Esophagus squamous epithelium (tissue), 5 donors: ENCODE measurements at regions not wholly inside any gene's neighbourhood (a gene's known extent, or its start where the extent isn't known, plus 50 kb on each side); places are given as distances from the start of the nearest gene placed in this dataset.

Experiments
- DNase-seq: peaks from one replicate; lab custom pipeline; 2025; lab: John Stamatoyannopoulos, UW
- H3K27ac ChIP-seq, 4 donors: fragments of 200-600 bp; sonication (generic); one replicate each; pipeline ENCODE4 v1.5.1; 2016 to 2019; ENCODE audit warnings: mild to moderate bottlenecking in 1 of 4
- H3K27me3 ChIP-seq, 4 donors: fragments of 200-600 bp; sonication (generic); 1 replicate in 3 of 4; 2 replicates in 1 of 4; pipeline versions ENCODE4 v1.5.1 to v1.6.0; 2017 to 2021; ENCODE audit warnings: antibody characterized with exemption in 1 of 4
- H3K36me3 ChIP-seq, 3 donors: fragments of 200-600 bp; sonication (generic); one replicate each; pipeline ENCODE4 v1.5.1; 2016 to 2019
- H3K4me1 ChIP-seq, 3 donors: fragments of 200-600 bp; sonication (generic); one replicate each; pipeline ENCODE4 v1.5.1; 2017 to 2019
- H3K4me3 ChIP-seq, 4 donors: fragments of 200-600 bp; sonication (generic); 1 replicate in 3 of 4; 2 replicates in 1 of 4; pipeline ENCODE4 v1.5.1; 2016 to 2019; ENCODE audit warnings: mild to moderate bottlenecking in 2 of 4, moderate library complexity in 1 of 4
- H3K9me3 ChIP-seq, 3 donors: fragments of 200-600 bp; sonication (generic); one replicate each; pipeline ENCODE4 v1.5.1; 2016 to 2019
- POLR2A ChIP-seq, 4 donors: fragments of 450-650 bp; IDR thresholded peaks; one replicate each; pipeline ENCODE4 v1.6.1; 2017; ENCODE audit warnings: antibody characterized with exemption in 4 of 4, mild to moderate bottlenecking in 4 of 4, moderate library complexity in 3 of 4
- WGBS, 2 donors: methylation state at CpG; one replicate each; pipeline ENCODE4 v1.1.5; 2018; 5-methylcytosine and 5-hydroxymethylcytosine counted together
- intact Hi-C: fragments of 100-400 bp; cut with DNase I; formaldehyde crosslinking; loops from one replicate; pipeline ENCODE4 v1.15.0; 2022
- TF ChIP-seq, protein P1 (sequence below), 6 experiments: fragments of 450-650 bp in 4 of 6; fragments of 200-600 bp in 2 of 6; sonication (generic) in 2 of 6; IDR thresholded peaks; one replicate each; pipeline ENCODE4 v1.5.1; 2016 to 2019; ENCODE audit warnings: antibody characterized with exemption in 6 of 6, mild to moderate bottlenecking in 4 of 6, moderate library complexity in 4 of 6
- donor health status: DM: yes; HTN: yes; CAD: no.

DNA sequence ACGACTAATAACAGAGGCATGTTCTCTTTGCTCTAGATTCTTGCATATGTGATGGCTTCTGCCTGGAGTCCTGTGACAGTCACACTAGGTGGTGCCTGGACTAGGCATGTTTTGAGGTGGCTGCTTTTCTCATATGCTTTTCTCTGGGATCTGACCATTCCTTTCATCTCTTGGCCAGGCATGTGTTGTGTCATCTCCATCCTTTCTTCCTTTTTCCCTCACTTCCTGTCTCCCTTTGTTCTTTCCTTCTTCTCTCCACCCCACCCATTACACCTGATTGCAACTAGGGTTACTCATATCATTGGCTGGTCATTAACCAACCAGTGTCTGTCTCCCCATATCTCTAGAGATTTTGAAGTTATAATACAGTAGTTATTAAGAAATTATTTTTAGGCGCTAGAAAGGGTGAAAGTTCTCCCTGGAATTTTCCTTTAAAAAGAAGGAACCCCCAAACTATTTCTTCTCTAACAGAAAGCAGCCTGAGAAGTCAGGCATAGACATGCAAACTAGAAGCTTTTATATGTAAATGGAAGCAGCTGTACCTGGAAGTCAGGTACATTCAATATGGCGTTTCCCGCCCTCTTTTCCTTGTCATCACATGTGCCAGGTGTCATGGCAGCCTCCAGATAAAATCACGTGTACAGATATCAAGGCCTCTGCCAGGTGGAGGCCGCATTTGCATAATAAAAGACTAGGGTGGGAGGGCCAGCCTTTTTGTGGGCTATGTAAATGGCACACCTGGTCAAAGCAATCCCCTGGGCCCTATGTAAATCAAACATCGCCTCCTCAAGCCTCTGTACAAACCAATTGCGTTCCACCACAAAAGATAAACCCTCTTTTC lies 220.4 kb upstream of the MEX3C start:
- no peak overlapping the region for H3K27ac ChIP-seq
- intact Hi-C loops, result no loop called here
- no peak for DNase-seq
- no peaks in the 10 kb centered on the region for H3K36me3 ChIP-seq
- no peaks in the 10 kb centered on the region for H3K9me3 ChIP-seq
- no peaks in the 10 kb centered on the region for H3K4me1 ChIP-seq
- 70 to 75% methylated on average over 8 of the region's 8 CpGs for WGBS, 2 donors
- TF ChIP-seq, protein P1, sequence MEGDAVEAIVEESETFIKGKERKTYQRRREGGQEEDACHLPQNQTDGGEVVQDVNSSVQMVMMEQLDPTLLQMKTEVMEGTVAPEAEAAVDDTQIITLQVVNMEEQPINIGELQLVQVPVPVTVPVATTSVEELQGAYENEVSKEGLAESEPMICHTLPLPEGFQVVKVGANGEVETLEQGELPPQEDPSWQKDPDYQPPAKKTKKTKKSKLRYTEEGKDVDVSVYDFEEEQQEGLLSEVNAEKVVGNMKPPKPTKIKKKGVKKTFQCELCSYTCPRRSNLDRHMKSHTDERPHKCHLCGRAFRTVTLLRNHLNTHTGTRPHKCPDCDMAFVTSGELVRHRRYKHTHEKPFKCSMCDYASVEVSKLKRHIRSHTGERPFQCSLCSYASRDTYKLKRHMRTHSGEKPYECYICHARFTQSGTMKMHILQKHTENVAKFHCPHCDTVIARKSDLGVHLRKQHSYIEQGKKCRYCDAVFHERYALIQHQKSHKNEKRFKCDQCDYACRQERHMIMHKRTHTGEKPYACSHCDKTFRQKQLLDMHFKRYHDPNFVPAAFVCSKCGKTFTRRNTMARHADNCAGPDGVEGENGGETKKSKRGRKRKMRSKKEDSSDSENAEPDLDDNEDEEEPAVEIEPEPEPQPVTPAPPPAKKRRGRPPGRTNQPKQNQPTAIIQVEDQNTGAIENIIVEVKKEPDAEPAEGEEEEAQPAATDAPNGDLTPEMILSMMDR (IDR thresholded peaks at IDR 0.05), result no peak
- TF ChIP-seq POLR2A (IDR thresholded peaks at IDR 0.05), result no peak
- no peaks in the 10 kb centered on the region for H3K27me3 ChIP-seq
- H3K4me3 ChIP-seq, result no peak overlapping the region

DNA sequence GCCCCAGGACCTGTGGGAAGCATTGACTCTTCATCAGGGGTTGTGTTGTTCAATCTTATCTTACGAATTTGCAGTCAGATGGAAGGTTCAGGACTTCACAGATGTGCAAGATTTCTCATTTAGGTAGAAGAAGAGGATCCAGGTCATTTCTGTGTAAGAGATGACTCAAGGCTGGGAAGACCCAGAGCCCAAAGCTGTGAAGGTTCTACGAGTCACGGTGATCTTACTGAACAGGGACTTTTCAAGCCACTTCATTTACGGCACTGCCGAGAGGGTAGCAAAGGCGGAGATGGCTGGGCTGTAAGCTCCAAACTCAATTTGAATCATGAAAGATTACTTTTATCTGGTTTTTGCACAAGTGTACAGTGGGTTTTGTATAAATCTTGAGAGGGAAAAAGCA lies 228.0 kb upstream of the MEX3C start:
- 62 to 69% methylated on average over 5 to 6 of the region's 6 CpGs for WGBS, 2 donors
- Histone ChIP-seq H3K27me3 (no peaks in the 10 kb centered on the region), H3K4me3 (no peak overlapping the region), H3K36me3 (no peaks in the 10 kb centered on the region), H3K4me1 (no peaks in the 10 kb centered on the region), H3K9me3 (no peaks in the 10 kb centered on the region), H3K27ac (no peak overlapping the region)
- intact Hi-C loops, result no loop called here
- TF ChIP-seq POLR2A (IDR thresholded peaks at IDR 0.05), result no peak
- TF ChIP-seq, protein P1 (IDR thresholded peaks at IDR 0.05), result no peak
- no peak for DNase-seq

DNA sequence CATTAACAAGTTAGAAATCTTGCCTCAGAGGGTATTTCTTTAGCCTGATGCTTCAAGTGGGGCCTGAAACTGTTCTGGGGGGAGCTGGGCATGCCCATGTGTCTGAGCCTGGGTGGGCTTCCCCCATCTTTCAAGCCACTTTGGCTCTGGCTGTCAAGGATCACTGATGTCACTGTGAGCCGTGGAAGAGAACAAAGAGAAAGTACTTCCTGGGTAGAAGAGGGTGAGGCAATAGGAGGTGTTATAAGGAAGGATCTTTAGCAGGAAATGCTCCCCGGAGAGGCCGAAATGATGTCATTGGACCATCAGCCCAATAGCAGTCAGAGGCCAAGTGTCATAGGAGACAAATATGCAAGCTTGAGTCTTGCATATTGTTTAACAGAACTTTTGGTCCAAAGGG lies 228.4 kb upstream of the MEX3C start:
- Histone ChIP-seq H3K36me3 (no peaks in the 10 kb centered on the region), H3K4me1 (no peaks in the 10 kb centered on the region), H3K4me3 (no peak overlapping the region), H3K27me3 (no peaks in the 10 kb centered on the region), H3K27ac (no peak overlapping the region), H3K9me3 (no peaks in the 10 kb centered on the region)
- 40 to 58% methylated on average over 3 of the region's 3 CpGs for WGBS, 2 donors
- DNase-seq, result no peak
- TF ChIP-seq, protein P1 (IDR thresholded peaks at IDR 0.05), result no peak
- no peak for TF ChIP-seq POLR2A (IDR thresholded peaks at IDR 0.05)
- intact Hi-C loops, result no loop called here

DNA sequence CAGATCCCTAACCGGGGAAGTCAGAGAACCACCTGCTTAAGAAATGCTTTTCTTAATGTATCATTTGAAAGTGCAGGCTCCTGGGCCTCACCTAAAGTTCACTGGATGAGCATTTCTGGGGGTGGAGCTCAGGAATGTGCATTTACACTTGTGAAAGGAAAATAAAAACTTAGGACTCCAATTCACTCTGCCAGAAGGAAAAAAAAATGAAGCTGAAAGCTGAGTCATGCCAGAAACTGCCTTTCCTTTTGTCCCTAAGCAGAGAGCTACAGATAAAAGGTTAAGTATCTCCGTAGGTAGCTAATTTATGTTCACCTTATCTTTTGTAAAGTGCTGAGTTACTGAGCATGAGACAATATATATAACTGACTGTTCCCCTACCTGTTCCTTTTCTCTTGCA lies 229.5 kb upstream of the MEX3C start:
- Histone ChIP-seq H3K36me3 (no peaks in the 10 kb centered on the region), H3K4me3 (no peak overlapping the region), H3K27me3 (no peaks in the 10 kb centered on the region), H3K27ac (no peak overlapping the region), H3K9me3 (no peaks in the 10 kb centered on the region), H3K4me1 (no peaks in the 10 kb centered on the region)
- no peak for DNase-seq
- intact Hi-C loops, result no loop called here
- no peak for TF ChIP-seq POLR2A (IDR thresholded peaks at IDR 0.05)
- TF ChIP-seq, protein P1 (IDR thresholded peaks at IDR 0.05), result no peak
- WGBS, 2 donors, result 24 to 73% methylated on average over 2 of the region's 2 CpGs

DNA sequence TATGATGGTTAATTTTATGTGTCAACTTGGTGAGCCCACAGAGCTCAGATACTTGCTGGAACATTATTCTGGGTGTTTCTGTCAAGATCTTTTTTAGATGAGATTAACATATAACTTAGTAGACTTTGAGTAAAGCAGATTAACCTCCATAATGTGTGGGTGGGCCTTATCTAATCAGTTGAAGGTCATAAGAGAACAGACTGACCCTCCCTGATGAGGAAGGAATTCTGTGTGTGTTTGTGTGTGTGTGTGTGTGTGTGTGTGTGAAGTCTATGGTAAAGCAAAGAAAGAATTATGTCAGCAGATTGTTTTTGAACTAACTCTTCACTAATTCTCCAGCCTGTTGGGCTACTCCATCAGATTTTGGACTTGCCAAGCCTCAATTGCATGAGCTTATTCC lies 232.2 kb upstream of the MEX3C start:
- Histone ChIP-seq H3K27ac (no peak overlapping the region), H3K27me3 (no peaks in the 10 kb centered on the region), H3K36me3 (no peaks in the 10 kb centered on the region), H3K4me1 (no peaks in the 10 kb centered on the region), H3K9me3 (no peaks in the 10 kb centered on the region), H3K4me3 (no peak overlapping the region)
- DNase-seq, result no peak
- intact Hi-C loops, result no loop called here
- no peak for TF ChIP-seq POLR2A (IDR thresholded peaks at IDR 0.05)
- TF ChIP-seq, protein P1 (IDR thresholded peaks at IDR 0.05), result no peak
